Liver (tissue), 8 donors: ENCODE measurements at regions not wholly inside any gene's neighbourhood (a gene's known extent, or its start where the extent isn't known, plus 50 kb on each side); places are given as distances from the start of the nearest gene placed in this dataset.

Experiments
- DNase-seq: peaks from one replicate; pipeline ENCODE4 v3.0.0-alpha.2; 2017; ENCODE audit warnings: low spot score
- H3K27ac ChIP-seq, 2 donors: one replicate each; pipeline ENCODE4 v1.7.0; 2013; ENCODE audit warnings: inconsistent platforms in 2 of 2, low read length in 2 of 2, control low read depth in 1 of 2, low read depth in 1 of 2, mild to moderate bottlenecking in 1 of 2
- H3K27me3 ChIP-seq, 4 donors: one replicate each; pipeline versions ENCODE4 v1.6.1 to v1.7.0; 2013; ENCODE audit warnings: low read length in 3 of 4, inconsistent platforms in 1 of 4, mild to moderate bottlenecking in 1 of 4, moderate library complexity in 1 of 4; ENCODE audit not compliant: control insufficient read depth in 4 of 4, insufficient read depth in 4 of 4
- H3K36me3 ChIP-seq, 4 donors: one replicate each; pipeline versions ENCODE4 v1.6.1 to v1.7.0; 2013; ENCODE audit warnings: low read length in 3 of 4, mild to moderate bottlenecking in 3 of 4, low read depth in 1 of 4, moderate library complexity in 1 of 4; ENCODE audit not compliant: control insufficient read depth in 4 of 4, insufficient read depth in 3 of 4
- H3K4me1 ChIP-seq, 4 donors: one replicate each; pipeline versions ENCODE4 v1.6.1 to v1.7.0; 2013; ENCODE audit warnings: low read length in 3 of 4, mild to moderate bottlenecking in 3 of 4, moderate library complexity in 1 of 4; ENCODE audit not compliant: control insufficient read depth in 4 of 4, insufficient read depth in 4 of 4
- H3K4me3 ChIP-seq, 3 donors: one replicate each; pipeline versions ENCODE4 v1.6.1 to v1.7.0; 2013; ENCODE audit warnings: low read length in 3 of 3, control low read depth in 1 of 3, low read depth in 1 of 3, mild to moderate bottlenecking in 1 of 3
- H3K9ac ChIP-seq, 2 donors: one replicate each; pipeline ENCODE4 v1.7.0; 2013; ENCODE audit warnings: low read length in 2 of 2, mild to moderate bottlenecking in 2 of 2, moderate library complexity in 2 of 2, control low read depth in 1 of 2, low read depth in 1 of 2
- H3K9me3 ChIP-seq, 4 donors: one replicate each; pipeline versions ENCODE4 v1.6.1 to v1.7.0; 2013; ENCODE audit warnings: low read length in 3 of 4; ENCODE audit not compliant: control insufficient read depth in 4 of 4
- ATF3 ChIP-seq: IDR thresholded peaks from 2 replicates; pipeline ENCODE4 v1.6.1; 2016; ENCODE audit warnings: antibody characterized with exemption
- CTCF ChIP-seq: fragments of 150-350 bp; IDR thresholded peaks from 2 replicates; pipeline ENCODE4 v1.5.1; 2017; ENCODE audit warnings: improper control_type of control experiment, low read depth, low read length; ENCODE audit not compliant: missing input control
- EGR1 ChIP-seq, 2 donors: IDR thresholded peaks; 2 replicates each; pipeline ENCODE4 v1.6.1; 2016 to 2018; ENCODE audit warnings: antibody characterized with exemption in 2 of 2, low read depth in 2 of 2
- FOXA1 ChIP-seq: IDR thresholded peaks from 2 replicates; pipeline ENCODE4 v1.6.1; 2016; ENCODE audit warnings: antibody characterized with exemption
- FOXA2 ChIP-seq: IDR thresholded peaks from 2 replicates; pipeline ENCODE4 v1.6.1; 2016; ENCODE audit warnings: antibody characterized with exemption
- GABPA ChIP-seq, 2 donors: IDR thresholded peaks in 1 of 2; conservative IDR thresholded peaks in 1 of 2; 2 replicates each; pipeline ENCODE4 v1.6.1; 2016; ENCODE audit warnings: antibody characterized with exemption in 2 of 2, mild to moderate bottlenecking in 1 of 2, moderate library complexity in 1 of 2
- HNF4A ChIP-seq, 2 donors: conservative IDR thresholded peaks; 2 replicates each; pipeline ENCODE4 v1.6.1; 2016; ENCODE audit warnings: antibody characterized with exemption in 2 of 2, mild to moderate bottlenecking in 2 of 2
- HNF4G ChIP-seq: IDR thresholded peaks from 2 replicates; pipeline ENCODE4 v1.6.1; 2016; ENCODE audit warnings: antibody characterized with exemption
- JUND ChIP-seq, 2 donors: IDR thresholded peaks; 2 replicates each; pipeline ENCODE4 v1.6.1; 2016; ENCODE audit warnings: antibody characterized with exemption in 2 of 2
- MAX ChIP-seq: IDR thresholded peaks from 2 replicates; pipeline ENCODE4 v1.6.1; 2016; ENCODE audit warnings: antibody characterized with exemption
- NR2F2 ChIP-seq: IDR thresholded peaks from 2 replicates; pipeline ENCODE4 v1.6.1; 2016; ENCODE audit warnings: antibody characterized with exemption
- RAD21 ChIP-seq, 2 donors: IDR thresholded peaks; 2 replicates each; pipeline ENCODE4 v1.6.1; 2016; ENCODE audit warnings: antibody characterized with exemption in 2 of 2, mild to moderate bottlenecking in 2 of 2
- REST ChIP-seq: IDR thresholded peaks from 2 replicates; pipeline ENCODE4 v1.6.1; 2016; ENCODE audit warnings: antibody characterized with exemption, mild to moderate bottlenecking
- RXRA ChIP-seq, 2 donors: IDR thresholded peaks; 2 replicates each; pipeline ENCODE4 v1.6.1; 2017 to 2018; ENCODE audit warnings: antibody characterized with exemption in 2 of 2, mild to moderate bottlenecking in 1 of 2
- ZBTB33 ChIP-seq: IDR thresholded peaks from 2 replicates; pipeline ENCODE4 v1.6.1; 2016; ENCODE audit warnings: antibody characterized with exemption
- WGBS: extraction: QIAGEN DNeasy Blood & Tissue Kit; methylation state at CpG from one replicate; pipeline ENCODE4 v1.1.7; 2013; 5-methylcytosine and 5-hydroxymethylcytosine counted together
- donor health status: healthy.
- donor health status: healthy.
- donor health status: healthy.
- donor health status: healthy.
- donor health status: healthy.

GRCh38 chr6:15090745-15091384 is 155.0 kb upstream of the JARID2 start:
- no peak overlapping the region for H3K9ac ChIP-seq
- no peak for TF ChIP-seq NR2F2
- no peak for TF ChIP-seq MAX
- no peaks in the 10 kb centered on the region for H3K9me3 ChIP-seq
- no peaks in the 10 kb centered on the region for H3K4me1 ChIP-seq
- no peak overlapping the region for H3K4me3 ChIP-seq
- H3K27me3 ChIP-seq, result no peaks in the 10 kb centered on the region
- no peak for DNase-seq
- no peaks in the 10 kb centered on the region for H3K36me3 ChIP-seq
- 88% methylated on average over 9 of the region's 9 CpGs for WGBS
- no peak overlapping the region for H3K27ac ChIP-seq

GRCh38 chr6:15096894-15097837 is 148.7 kb upstream of the JARID2 start:
- TF ChIP-seq EGR1 (IDR thresholded peaks at IDR 0.05; ENCODE audit: low read depth in 2 of 2), result no peak
- no peak for TF ChIP-seq REST
- no peak for TF ChIP-seq GABPA (IDR thresholded peaks at IDR 0.05 in 1 of 2, conservative IDR thresholded peaks at IDR 0.05 in 1 of 2)
- no peak for TF ChIP-seq MAX
- TF ChIP-seq HNF4A (conservative IDR thresholded peaks at IDR 0.05), result no peak
- TF ChIP-seq RAD21 (IDR thresholded peaks at IDR 0.05), result no peak
- no peak for TF ChIP-seq FOXA2
- no peak for TF ChIP-seq RXRA (IDR thresholded peaks at IDR 0.05)
- Histone ChIP-seq H3K4me1 (no peaks in the 10 kb centered on the region), H3K9me3 (no peaks in the 10 kb centered on the region), H3K4me3 (no peak overlapping the region), H3K27ac (no peak overlapping the region), H3K27me3 (no peaks in the 10 kb centered on the region), H3K9ac (no peak overlapping the region), H3K36me3 (no peaks in the 10 kb centered on the region)
- 85% methylated on average over 17 of the region's 17 CpGs for WGBS
- DNase-seq, result no peak

- WGBS, result 93% methylated on average over 7 of the region's 7 CpGs
- TF ChIP-seq FOXA1 (no peak), MAX (no peak), EGR1 (IDR thresholded peaks at IDR 0.05; ENCODE audit: low read depth in 2 of 2) (no peak), ATF3 (no peak), GABPA (IDR thresholded peaks at IDR 0.05 in 1 of 2, conservative IDR thresholded peaks at IDR 0.05 in 1 of 2) (no peak), RAD21 (IDR thresholded peaks at IDR 0.05) (no peak), NR2F2 (no peak), JUND (IDR thresholded peaks at IDR 0.05) (no peak), ZBTB33 (no peak), HNF4G (no peak), CTCF (no peak)
Measured at GRCh38 chr6:15101130-15101529, 144.7 kb upstream of the JARID2 start.

More at GRCh38 chr6:15101130-15101529, 144.7 kb upstream of the JARID2 start:
- Histone ChIP-seq H3K9ac (no peak overlapping the region), H3K27ac (no peak overlapping the region), H3K4me3 (no peak overlapping the region), H3K4me1 (no peaks in the 10 kb centered on the region), H3K27me3 (no peaks in the 10 kb centered on the region), H3K9me3 (peaks cover 0 to under 1% (median 0%) of the 10 kb centered on the region in 4 donors), H3K36me3 (no peaks in the 10 kb centered on the region)
- no peak for DNase-seq
